Activated T-cell treated with anti-CD3 and anti-CD28 coated beads, Interleukin-2, amount 50 U/mL, for 72 hours (primary cell): ENCODE measurements at regions not wholly inside any gene's neighbourhood (a gene's known extent, or its start where the extent isn't known, plus 50 kb on each side); places are given as distances from the start of the nearest gene placed in this dataset.
"Not testable (repeated sequence)": the region's sequence is repeated elsewhere in the genome, so short reads cannot be mapped to it uniquely, and the experiment has no call there.

ENCODE experiments used
- ATAC-seq, 2 donors: fragments of 150-1000 bp; cut with Tn5 transposase; replicated peaks in 1 of 2; 2 replicates each; pipeline ENCODE4 v1.10.0; 2021; ENCODE audit warnings: moderate library complexity in 2 of 2, mild to moderate bottlenecking in 1 of 2
- DNase-seq, 2 donors: peaks; one replicate each; pipeline ENCODE4 v3.0.0; 2021 to 2022; ENCODE audit warnings: mixed read lengths in 1 of 2
- H3K27ac Mint-ChIP-seq: one replicate; pipeline ENCODE4 v1.8.0; 2022; ENCODE audit warnings: mild to moderate bottlenecking, moderate library complexity, mixed read lengths
- H3K27me3 Mint-ChIP-seq: one replicate; pipeline ENCODE4 v1.8.0; 2022; ENCODE audit warnings: low read depth, mixed read lengths
- H3K36me3 Mint-ChIP-seq, 2 donors: one replicate each; pipeline ENCODE4 v1.8.0; 2022; ENCODE audit warnings: mixed read lengths in 2 of 2, mild to moderate bottlenecking in 1 of 2; ENCODE audit not compliant: insufficient read depth in 2 of 2
- H3K4me1 Mint-ChIP-seq: one replicate; pipeline ENCODE4 v1.8.0; 2022; ENCODE audit warnings: low read depth, mixed read lengths
- H3K4me3 Mint-ChIP-seq, 2 donors: one replicate each; pipeline ENCODE4 v1.8.0; 2022; ENCODE audit warnings: mild to moderate bottlenecking in 2 of 2, mixed read lengths in 2 of 2, moderate library complexity in 2 of 2
- H3K9me3 Mint-ChIP-seq, 2 donors: one replicate each; pipeline ENCODE4 v1.8.0; 2022; ENCODE audit warnings: mixed read lengths in 2 of 2

GRCh38 chr3:5608971-5609370 lies 421.5 kb downstream of the EDEM1 start:
- H3K4me3 Mint-ChIP-seq, H3K36me3 Mint-ChIP-seq, H3K27ac Mint-ChIP-seq, H3K4me1 Mint-ChIP-seq, H3K27me3 Mint-ChIP-seq, ATAC-seq, DNase-seq, H3K9me3 Mint-ChIP-seq: not testable (repeated sequence)

- Mint-ChIP-seq H3K27ac (no peak overlapping the region), H3K36me3 (no peaks in the 10 kb centered on the region)
Observed at GRCh38 chr3:5613599-5613998, 426.1 kb downstream of the EDEM1 start.

GRCh38 chr3:5616873-5617272 lies 429.4 kb downstream of the EDEM1 start:
- Mint-ChIP-seq H3K36me3 (no peaks in the 10 kb centered on the region), H3K4me3 (no peak overlapping the region), H3K4me1 (no peaks in the 10 kb centered on the region), H3K27me3 (no peaks in the 10 kb centered on the region), H3K27ac (no peak overlapping the region), H3K9me3 (peaks cover 0 to 3% of the 10 kb centered on the region in 2 donors)
- no peak for ATAC-seq
- DNase-seq, result no peak

More at GRCh38 chr3:5613599-5613998, 426.1 kb downstream of the EDEM1 start:
- Mint-ChIP-seq H3K9me3 (peaks cover 0 to 2% of the 10 kb centered on the region in 2 donors), H3K4me3 (no peak overlapping the region), H3K27me3 (no peaks in the 10 kb centered on the region), H3K4me1 (no peaks in the 10 kb centered on the region)
- ATAC-seq (no peak), DNase-seq (no peak)

- H3K27me3 Mint-ChIP-seq, result no peaks in the 10 kb centered on the region
- no peak for DNase-seq
- no peak overlapping the region for H3K27ac Mint-ChIP-seq
- no peaks in the 10 kb centered on the region for H3K4me1 Mint-ChIP-seq
- H3K4me3 Mint-ChIP-seq, result no peak overlapping the region
- ATAC-seq, result no peak
- H3K36me3 Mint-ChIP-seq, result no peaks in the 10 kb centered on the region
- peaks cover 0 to 3% of the 10 kb centered on the region in 2 donors for H3K9me3 Mint-ChIP-seq
Observed at GRCh38 chr3:5618170-5618569, 430.7 kb downstream of the EDEM1 start.

GRCh38 chr3:5630406-5630805 lies 442.9 kb downstream of the EDEM1 start:
- no peaks in the 10 kb centered on the region for H3K36me3 Mint-ChIP-seq
- H3K4me1 Mint-ChIP-seq, result no peaks in the 10 kb centered on the region
- ATAC-seq (no peak), DNase-seq (no peak)
- H3K27me3 Mint-ChIP-seq, result no peaks in the 10 kb centered on the region
- no peak overlapping the region for H3K4me3 Mint-ChIP-seq
- peaks cover 3 to 4% of the 10 kb centered on the region in 2 donors for H3K9me3 Mint-ChIP-seq
- no peak overlapping the region for H3K27ac Mint-ChIP-seq

GRCh38 chr3:5633960-5634359 lies 446.5 kb downstream of the EDEM1 start:
- Mint-ChIP-seq H3K9me3 (peaks cover 0 to 4% of the 10 kb centered on the region in 2 donors), H3K27ac (no peak overlapping the region), H3K36me3 (no peaks in the 10 kb centered on the region), H3K4me1 (no peaks in the 10 kb centered on the region), H3K27me3 (no peaks in the 10 kb centered on the region), H3K4me3 (no peak overlapping the region)
- ATAC-seq (no peak), DNase-seq (no peak)

- Mint-ChIP-seq H3K27ac (no peak overlapping the region), H3K4me1 (no peaks in the 10 kb centered on the region), H3K4me3 (no peak overlapping the region), H3K27me3 (no peaks in the 10 kb centered on the region), H3K36me3 (no peaks in the 10 kb centered on the region), H3K9me3 (peaks cover 0 to 4% of the 10 kb centered on the region in 2 donors)
- no peak for DNase-seq
- ATAC-seq, result no peak
Observed at GRCh38 chr3:5634411-5634810, 446.9 kb downstream of the EDEM1 start.

- H3K4me3 Mint-ChIP-seq, result no peak overlapping the region
- H3K27me3 Mint-ChIP-seq, result no peaks in the 10 kb centered on the region
- no peaks in the 10 kb centered on the region for H3K4me1 Mint-ChIP-seq
- no peaks in the 10 kb centered on the region for H3K36me3 Mint-ChIP-seq
- DNase-seq (no peak), ATAC-seq (no peak)
- peaks cover 2 to 4% of the 10 kb centered on the region in 2 donors for H3K9me3 Mint-ChIP-seq
- no peak overlapping the region for H3K27ac Mint-ChIP-seq
Observed at GRCh38 chr3:5635746-5636145, 448.2 kb downstream of the EDEM1 start.

GRCh38 chr3:5638550-5638949 lies 451.0 kb downstream of the EDEM1 start:
- H3K27ac Mint-ChIP-seq, result no peak overlapping the region
- no peak overlapping the region for H3K4me3 Mint-ChIP-seq
- DNase-seq (no peak), ATAC-seq (no peak)
- H3K4me1 Mint-ChIP-seq, result no peaks in the 10 kb centered on the region
- no peaks in the 10 kb centered on the region for H3K27me3 Mint-ChIP-seq
- no peaks in the 10 kb centered on the region for H3K36me3 Mint-ChIP-seq
- H3K9me3 Mint-ChIP-seq, result peaks cover 2 to 5% of the 10 kb centered on the region in 2 donors

- Mint-ChIP-seq H3K4me1 (no peaks in the 10 kb centered on the region), H3K36me3 (no peaks in the 10 kb centered on the region), H3K27ac (no peak overlapping the region), H3K9me3 (peaks cover 6 to 8% of the 10 kb centered on the region in 2 donors), H3K27me3 (no peaks in the 10 kb centered on the region), H3K4me3 (no peak overlapping the region)
- ATAC-seq (no peak), DNase-seq (no peak)
Observed at GRCh38 chr3:5644773-5645670, 457.5 kb downstream of the EDEM1 start.

- Mint-ChIP-seq H3K4me1 (no peaks in the 10 kb centered on the region), H3K9me3 (peaks cover 4 to 8% of the 10 kb centered on the region in 2 donors), H3K27me3 (no peaks in the 10 kb centered on the region), H3K4me3 (no peak overlapping the region), H3K27ac (no peak overlapping the region), H3K36me3 (no peaks in the 10 kb centered on the region)
- DNase-seq, result no peak
- ATAC-seq, result no peak
Observed at GRCh38 chr3:5645692-5646410, 458.3 kb downstream of the EDEM1 start.

- ATAC-seq (no peak), DNase-seq (no peak)
- Mint-ChIP-seq H3K27me3 (no peaks in the 10 kb centered on the region), H3K9me3 (peaks cover 2% of the 10 kb centered on the region in 2 donors), H3K4me1 (no peaks in the 10 kb centered on the region), H3K4me3 (no peak overlapping the region), H3K36me3 (no peaks in the 10 kb centered on the region), H3K27ac (no peak overlapping the region)
Observed at GRCh38 chr3:5650303-5650702, 462.8 kb downstream of the EDEM1 start.

GRCh38 chr3:5651351-5651750 lies 463.8 kb downstream of the EDEM1 start:
- no peak for ATAC-seq
- Mint-ChIP-seq H3K9me3 (peaks cover 2% of the 10 kb centered on the region in 2 donors), H3K4me3 (no peak overlapping the region), H3K27ac (no peak overlapping the region), H3K36me3 (no peaks in the 10 kb centered on the region), H3K27me3 (no peaks in the 10 kb centered on the region), H3K4me1 (no peaks in the 10 kb centered on the region)
- no peak for DNase-seq
